ENCODE measurements at regions not wholly inside any gene's neighbourhood (a gene's known extent, or its start where the extent isn't known, plus 50 kb on each side); places are given as distances from the start of the nearest gene placed in this dataset.

DNA sequence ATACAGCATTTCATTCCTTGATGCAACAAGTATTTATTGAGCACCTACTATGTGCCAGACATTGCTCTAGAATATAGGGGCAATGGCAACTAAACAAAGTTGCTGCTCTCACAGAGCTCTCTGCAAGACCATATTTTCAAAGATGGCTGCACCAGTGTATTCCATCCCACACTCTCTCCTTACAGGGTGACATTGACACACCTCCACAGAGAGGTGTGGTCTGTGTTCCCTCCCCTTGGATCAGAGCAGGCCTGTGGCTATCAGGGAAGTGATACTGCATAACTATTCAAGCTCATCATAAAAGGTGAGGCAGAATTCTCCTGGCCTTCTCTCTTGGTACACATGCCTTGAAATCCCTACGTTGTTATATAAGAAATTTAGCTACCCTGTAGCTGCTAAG lies 95.3 kb upstream of the SOD3 start:
- H3K36me3 ChIP-seq (ENCODE audit: insufficient read depth, low read length, poor library complexity, severe bottlenecking) = no peaks in the 10 kb centered on the region
- H3K9me3 ChIP-seq (ENCODE audit: low read depth, low read length, poor library complexity, severe bottlenecking) = no peaks in the 10 kb centered on the region
- no peaks in the 10 kb centered on the region for H3K4me1 ChIP-seq (ENCODE audit: insufficient read depth, low read length, poor library complexity, severe bottlenecking)
- no peak overlapping the region for H3K4me3 ChIP-seq (ENCODE audit: low read depth, low read length, poor library complexity, severe bottlenecking)
- TF ChIP-seq EZH2 (IDR thresholded peaks at IDR 0.05; ENCODE audit: borderline replicate concordance, low read depth, low read length, poor library complexity, severe bottlenecking) = no peak
- TF ChIP-seq, protein P1, sequence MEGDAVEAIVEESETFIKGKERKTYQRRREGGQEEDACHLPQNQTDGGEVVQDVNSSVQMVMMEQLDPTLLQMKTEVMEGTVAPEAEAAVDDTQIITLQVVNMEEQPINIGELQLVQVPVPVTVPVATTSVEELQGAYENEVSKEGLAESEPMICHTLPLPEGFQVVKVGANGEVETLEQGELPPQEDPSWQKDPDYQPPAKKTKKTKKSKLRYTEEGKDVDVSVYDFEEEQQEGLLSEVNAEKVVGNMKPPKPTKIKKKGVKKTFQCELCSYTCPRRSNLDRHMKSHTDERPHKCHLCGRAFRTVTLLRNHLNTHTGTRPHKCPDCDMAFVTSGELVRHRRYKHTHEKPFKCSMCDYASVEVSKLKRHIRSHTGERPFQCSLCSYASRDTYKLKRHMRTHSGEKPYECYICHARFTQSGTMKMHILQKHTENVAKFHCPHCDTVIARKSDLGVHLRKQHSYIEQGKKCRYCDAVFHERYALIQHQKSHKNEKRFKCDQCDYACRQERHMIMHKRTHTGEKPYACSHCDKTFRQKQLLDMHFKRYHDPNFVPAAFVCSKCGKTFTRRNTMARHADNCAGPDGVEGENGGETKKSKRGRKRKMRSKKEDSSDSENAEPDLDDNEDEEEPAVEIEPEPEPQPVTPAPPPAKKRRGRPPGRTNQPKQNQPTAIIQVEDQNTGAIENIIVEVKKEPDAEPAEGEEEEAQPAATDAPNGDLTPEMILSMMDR (conservative IDR thresholded peaks at IDR 0.05; ENCODE audit: low read depth, low read length) = no peak
- ChIA-PET POLR2A (ENCODE audit: low non-redundant PET) (no interaction called here), CTCF (no interaction called here)
- peaks cover 5% of the 10 kb centered on the region for H3K27me3 ChIP-seq (replicated peaks; ENCODE audit: insufficient read depth, low read depth, low read length, poor library complexity)
- BruUV-seq (replicated peaks) = no TSS peak
- no peak for DNase-seq (ENCODE audit: low spot score)
- H3K27ac ChIP-seq (ENCODE audit: low read depth, low read length, poor library complexity, severe bottlenecking) = no peak overlapping the region
- intact Hi-C loops (cut with micrococcal nuclease; ENCODE audit: unreplicated experiment) = no loop called here

GRCh38 chr4:24701683-24702082 lies 93.7 kb upstream of the SOD3 start:
- BruUV-seq (replicated peaks) = no TSS peak
- Histone ChIP-seq H3K4me3 (ENCODE audit: low read depth, low read length, poor library complexity, severe bottlenecking) (no peak overlapping the region), H3K9me3 (ENCODE audit: low read depth, low read length, poor library complexity, severe bottlenecking) (no peaks in the 10 kb centered on the region), H3K36me3 (ENCODE audit: insufficient read depth, low read length, poor library complexity, severe bottlenecking) (no peaks in the 10 kb centered on the region), H3K27ac (ENCODE audit: low read depth, low read length, poor library complexity, severe bottlenecking) (no peak overlapping the region), H3K4me1 (ENCODE audit: insufficient read depth, low read length, poor library complexity, severe bottlenecking) (no peaks in the 10 kb centered on the region), H3K27me3 (replicated peaks; ENCODE audit: insufficient read depth, low read depth, low read length, poor library complexity) (peaks cover 5% of the 10 kb centered on the region)
- intact Hi-C loops (cut with micrococcal nuclease; ENCODE audit: unreplicated experiment) = no loop called here
- ChIA-PET CTCF (no interaction called here), POLR2A (ENCODE audit: low non-redundant PET) (interaction anchor here (0.6 kb wide), 1 partner anchor 100 kb away, joined by 4 read pairs; no protein-coding TSS in a partner anchor)
- no peak for DNase-seq (ENCODE audit: low spot score)
- TF ChIP-seq, protein P1 (conservative IDR thresholded peaks at IDR 0.05; ENCODE audit: low read depth, low read length) = no peak
- TF ChIP-seq EZH2 (IDR thresholded peaks at IDR 0.05; ENCODE audit: borderline replicate concordance, low read depth, low read length, poor library complexity, severe bottlenecking) = no peak

DNA sequence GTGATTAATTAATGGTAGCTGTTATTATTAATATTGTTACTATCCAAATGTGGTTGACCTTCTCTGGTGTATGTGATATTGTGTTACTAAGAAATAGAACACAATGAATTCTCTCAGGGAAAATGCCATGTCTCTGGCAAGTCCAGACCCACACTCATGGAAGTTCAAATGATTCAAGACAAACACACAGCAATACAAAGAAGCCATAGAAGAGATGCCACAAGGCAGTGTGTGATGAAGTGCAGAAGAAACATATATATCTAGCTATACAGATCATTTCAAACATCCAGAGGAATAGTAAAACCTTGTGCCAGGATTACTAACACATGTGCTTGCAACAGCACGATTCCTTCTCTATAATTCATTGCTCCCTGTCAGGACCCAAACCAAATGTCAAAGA lies 93.1 kb upstream of the SOD3 start:
- no peak overlapping the region for H3K27ac ChIP-seq (ENCODE audit: low read depth, low read length, poor library complexity, severe bottlenecking)
- H3K4me3 ChIP-seq (ENCODE audit: low read depth, low read length, poor library complexity, severe bottlenecking) = no peak overlapping the region
- ChIA-PET CTCF (no interaction called here), POLR2A (ENCODE audit: low non-redundant PET) (no interaction called here)
- no peak for TF ChIP-seq EZH2 (IDR thresholded peaks at IDR 0.05; ENCODE audit: borderline replicate concordance, low read depth, low read length, poor library complexity, severe bottlenecking)
- TF ChIP-seq, protein P1 (conservative IDR thresholded peaks at IDR 0.05; ENCODE audit: low read depth, low read length) = no peak
- H3K27me3 ChIP-seq (replicated peaks; ENCODE audit: insufficient read depth, low read depth, low read length, poor library complexity) = peaks cover 5% of the 10 kb centered on the region
- no peaks in the 10 kb centered on the region for H3K36me3 ChIP-seq (ENCODE audit: insufficient read depth, low read length, poor library complexity, severe bottlenecking)
- no peak for DNase-seq (ENCODE audit: low spot score)
- H3K9me3 ChIP-seq (ENCODE audit: low read depth, low read length, poor library complexity, severe bottlenecking) = no peaks in the 10 kb centered on the region
- H3K4me1 ChIP-seq (ENCODE audit: insufficient read depth, low read length, poor library complexity, severe bottlenecking) = no peaks in the 10 kb centered on the region
- no TSS peak for BruUV-seq (replicated peaks)
- intact Hi-C loops (cut with micrococcal nuclease; ENCODE audit: unreplicated experiment) = no loop called here

All from A673 (cell line).